GM12892 (cell line): ENCODE measurements at regions not wholly inside any gene's neighbourhood (a gene's known extent, or its start where the extent isn't known, plus 50 kb on each side); places are given as distances from the start of the nearest gene placed in this dataset.

Experiments used
- POLR2A ChIP-seq: IDR thresholded peaks from 2 replicates; pipeline ENCODE4 v1.6.1; 2011; ENCODE audit warnings: low read depth, low read length, control low read depth
- POLR2AphosphoS5 ChIP-seq: IDR thresholded peaks from 2 replicates; pipeline ENCODE4 v1.6.1; 2011; ENCODE audit warnings: low read depth, low read length, control low read depth

DNA sequence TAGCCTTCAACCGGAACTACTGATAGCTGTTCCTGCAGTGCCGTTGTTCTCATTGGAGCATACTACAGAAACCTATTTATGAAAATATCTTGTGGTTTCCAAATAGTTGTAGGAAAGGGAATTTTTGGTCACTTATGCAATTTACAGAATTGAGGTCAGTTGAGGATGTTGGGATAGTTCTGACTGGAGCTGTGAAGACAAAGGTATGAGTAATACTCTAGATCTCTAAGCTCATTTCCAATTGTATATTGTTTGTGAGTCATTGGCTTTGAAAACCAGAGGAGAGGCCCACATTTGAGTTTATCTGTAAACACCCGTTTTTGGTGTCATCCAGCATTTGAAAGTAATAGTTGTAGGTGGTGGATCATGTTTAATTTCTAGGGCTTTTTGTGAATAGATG, 561.3 kb upstream of the WWC1 start:
- TF ChIP-seq POLR2AphosphoS5 (no peak), POLR2A (no peak)
